ES-I3 (cell line): ENCODE measurements at regions not wholly inside any gene's neighbourhood (a gene's known extent, or its start where the extent isn't known, plus 50 kb on each side); places are given as distances from the start of the nearest gene placed in this dataset.
"Not testable (repeated sequence)": the region's sequence is repeated elsewhere in the genome, so short reads cannot be mapped to it uniquely, and the experiment has no call there.

ENCODE experiments used
- H3K36me3 ChIP-seq: 2 replicates; pipeline ENCODE4 v1.6.1; 2013; ENCODE audit warnings: mild to moderate bottlenecking, low read length, control low read depth, moderate library complexity; ENCODE audit not compliant: insufficient read depth
- H3K4me1 ChIP-seq: 2 replicates; pipeline ENCODE4 v1.6.1; 2013; ENCODE audit warnings: mild to moderate bottlenecking, control low read depth, low read length; ENCODE audit not compliant: insufficient read depth
- H3K9ac ChIP-seq: 2 replicates; pipeline ENCODE4 v1.6.1; 2013; ENCODE audit warnings: low read depth, mild to moderate bottlenecking, low read length, moderate library complexity
- H3K9me3 ChIP-seq: 2 replicates; pipeline ENCODE4 v1.6.1; 2013; ENCODE audit warnings: mild to moderate bottlenecking, low read length, moderate library complexity; ENCODE audit not compliant: control insufficient read depth, insufficient read depth

- no peak overlapping the region for H3K9ac ChIP-seq
- H3K9me3 ChIP-seq: no peaks in the 10 kb centered on the region
- H3K4me1 ChIP-seq: no peaks in the 10 kb centered on the region
Observed at GRCh38 chr4:118410138-118410537, 57.3 kb upstream of the PRSS12 start.

DNA sequence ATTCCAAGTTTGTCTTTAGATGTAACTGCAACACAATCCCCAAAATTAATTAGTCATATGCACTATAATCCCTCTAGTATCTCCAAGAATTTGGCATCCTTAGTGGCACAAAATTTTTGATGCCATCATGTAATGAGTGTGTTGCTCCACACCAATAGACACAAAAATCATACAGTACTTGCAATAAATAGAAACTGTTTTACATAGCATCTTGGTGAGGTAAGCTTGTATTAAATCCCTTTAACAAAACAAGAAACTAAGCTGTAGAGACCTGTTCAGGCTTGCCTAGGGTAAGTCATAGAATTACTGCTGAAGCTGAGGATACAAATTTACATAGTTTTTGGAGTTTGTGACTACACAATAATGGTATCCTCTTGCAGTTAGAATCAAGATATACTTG, 64.5 kb upstream of the PRSS12 start:
- H3K9ac ChIP-seq: no peak overlapping the region
- H3K9me3 ChIP-seq: no peaks in the 10 kb centered on the region
- H3K36me3 ChIP-seq: no peaks in the 10 kb centered on the region
- H3K4me1 ChIP-seq: no peaks in the 10 kb centered on the region

More at GRCh38 chr4:118410138-118410537, 57.3 kb upstream of the PRSS12 start:
- no peaks in the 10 kb centered on the region for H3K36me3 ChIP-seq

DNA sequence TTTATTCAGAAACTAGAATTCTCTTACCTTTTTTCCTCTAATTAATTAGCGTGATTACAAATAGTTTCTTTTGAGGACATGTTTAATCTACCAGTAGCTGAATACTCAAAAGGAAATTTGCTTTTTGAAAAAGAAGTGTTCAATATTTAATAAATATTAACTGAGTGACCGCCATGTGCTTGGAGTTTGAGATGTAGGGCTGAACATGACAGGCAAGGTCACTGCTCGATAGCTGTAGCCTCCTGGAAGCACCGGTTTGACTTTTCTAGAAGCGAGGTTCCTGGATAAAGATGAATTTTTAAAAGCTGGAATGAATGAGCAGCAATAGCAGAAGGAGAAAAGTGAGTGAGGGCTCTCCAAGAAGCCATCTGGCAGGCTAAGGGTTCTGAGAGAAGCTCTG, 65.0 kb upstream of the PRSS12 start:
- H3K9ac ChIP-seq, H3K9me3 ChIP-seq: not testable (repeated sequence)

GRCh38 chr4:118418396-118418795, 65.6 kb upstream of the PRSS12 start:
- H3K36me3 ChIP-seq, H3K9ac ChIP-seq, H3K4me1 ChIP-seq, H3K9me3 ChIP-seq: not testable (repeated sequence)

More for the DNA sequence above, 65.0 kb upstream of the PRSS12 start:
- not testable (repeated sequence) for H3K36me3 ChIP-seq, H3K4me1 ChIP-seq

- H3K9ac ChIP-seq, H3K4me1 ChIP-seq, H3K9me3 ChIP-seq, H3K36me3 ChIP-seq: not testable (repeated sequence)
Observed at GRCh38 chr4:118419626-118420025, 66.8 kb upstream of the PRSS12 start.

- H3K9ac ChIP-seq, H3K9me3 ChIP-seq: not testable (repeated sequence)
Observed at GRCh38 chr4:118424062-118424461, 71.3 kb upstream of the PRSS12 start.

DNA sequence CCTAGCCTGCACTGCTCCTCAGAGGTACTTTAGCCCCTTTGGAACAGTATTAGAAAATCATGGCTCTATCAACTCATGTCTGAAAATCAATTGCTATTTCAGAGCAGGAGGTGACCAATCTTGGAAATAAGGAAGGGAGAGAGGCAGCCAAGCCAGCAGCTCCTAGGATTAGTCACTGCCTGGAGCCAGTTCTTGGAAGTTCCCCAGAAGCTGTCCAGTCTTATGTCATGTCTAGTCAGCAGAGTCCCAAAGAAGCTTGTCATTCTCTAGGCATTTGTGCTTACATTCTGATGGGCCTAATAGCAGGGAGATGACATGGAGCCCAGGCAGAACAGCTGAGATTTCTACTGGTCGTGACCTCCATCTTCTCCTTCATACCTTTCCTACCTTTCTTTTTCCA, 76.1 kb upstream of the PRSS12 start:
- not testable (repeated sequence) for H3K9ac ChIP-seq, H3K36me3 ChIP-seq, H3K4me1 ChIP-seq, H3K9me3 ChIP-seq

More at GRCh38 chr4:118424062-118424461, 71.3 kb upstream of the PRSS12 start:
- H3K4me1 ChIP-seq, H3K36me3 ChIP-seq: not testable (repeated sequence)

DNA sequence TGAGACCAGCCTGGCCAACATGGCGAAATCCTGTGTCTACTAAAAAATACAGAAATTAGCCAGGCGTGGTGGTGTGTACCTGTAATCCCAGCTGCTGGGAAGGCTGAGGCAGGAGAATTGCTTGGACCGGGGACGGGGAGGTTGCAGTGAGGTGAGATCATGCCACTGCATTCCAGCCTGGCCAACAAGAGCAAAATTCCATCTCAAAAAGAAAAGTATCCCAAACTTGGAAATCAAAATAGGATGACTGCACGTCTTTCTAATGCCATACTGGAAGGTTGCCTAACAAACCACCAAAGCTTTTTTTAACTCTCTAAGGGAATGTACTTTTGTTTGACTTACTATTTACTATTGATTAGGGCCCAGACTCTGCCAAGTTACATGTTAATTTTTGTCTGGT, 79.6 kb upstream of the PRSS12 start:
- not testable (repeated sequence) for H3K9me3 ChIP-seq, H3K9ac ChIP-seq, H3K4me1 ChIP-seq, H3K36me3 ChIP-seq

- not testable (repeated sequence) for H3K36me3 ChIP-seq, H3K9ac ChIP-seq, H3K9me3 ChIP-seq, H3K4me1 ChIP-seq
Observed at GRCh38 chr4:118433612-118434375, 81.0 kb upstream of the PRSS12 start.

DNA sequence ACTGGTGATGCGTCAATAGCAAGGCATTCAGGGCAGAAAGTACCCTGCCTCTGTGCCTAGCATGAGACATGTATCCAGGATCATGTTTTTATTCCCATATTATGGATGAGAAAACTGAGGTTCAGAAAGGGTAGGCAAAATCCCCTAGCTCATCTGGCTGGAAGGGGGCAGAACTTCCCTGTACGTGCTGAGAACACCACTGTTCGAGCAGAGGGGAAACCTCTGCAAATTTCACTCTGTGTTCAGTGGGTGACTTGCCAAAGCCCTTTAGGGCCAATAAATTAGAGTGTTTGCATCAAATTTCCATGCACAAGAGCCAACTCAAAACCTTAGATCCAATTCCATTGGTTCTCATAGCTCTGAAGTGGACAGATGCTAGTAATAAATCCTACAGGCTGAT, 82.6 kb upstream of the PRSS12 start:
- not testable (repeated sequence) for H3K4me1 ChIP-seq, H3K9me3 ChIP-seq, H3K9ac ChIP-seq, H3K36me3 ChIP-seq

DNA sequence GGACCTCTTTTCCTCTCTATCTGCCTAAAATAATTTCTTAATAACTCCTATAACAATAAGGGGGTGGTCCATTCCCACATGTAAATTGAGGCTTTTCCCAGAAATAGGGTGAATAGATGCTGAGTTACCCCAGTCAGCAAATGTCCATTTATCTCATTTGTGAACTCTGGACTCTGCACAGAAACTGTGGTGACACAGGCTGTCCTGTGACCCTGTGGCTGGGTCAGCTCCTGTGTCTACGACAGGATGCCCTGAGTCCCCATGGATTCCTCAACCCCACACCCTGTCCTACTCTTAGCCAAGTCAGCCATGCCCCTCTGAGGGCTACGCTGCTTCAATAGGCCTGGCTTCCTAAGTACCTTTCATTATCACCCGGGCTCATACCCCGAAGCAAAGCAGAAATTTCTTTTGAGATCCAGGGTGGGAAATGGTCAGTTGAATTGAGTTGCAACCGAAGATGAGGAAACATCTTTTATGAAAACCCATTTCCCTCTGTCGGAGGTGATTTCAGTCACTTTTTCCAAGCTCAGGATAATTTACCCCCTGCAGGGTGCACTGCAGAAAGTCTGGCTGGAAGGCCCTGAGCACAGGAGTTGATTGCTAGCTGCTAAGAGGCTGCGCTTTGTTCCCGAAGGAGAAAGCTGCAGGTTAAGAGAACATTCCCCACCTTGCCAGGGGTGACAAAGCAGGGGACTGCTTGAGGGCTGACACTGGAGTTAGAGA, 89.5 kb upstream of the PRSS12 start:
- H3K4me1 ChIP-seq, H3K9me3 ChIP-seq, H3K9ac ChIP-seq: not testable (repeated sequence)

DNA sequence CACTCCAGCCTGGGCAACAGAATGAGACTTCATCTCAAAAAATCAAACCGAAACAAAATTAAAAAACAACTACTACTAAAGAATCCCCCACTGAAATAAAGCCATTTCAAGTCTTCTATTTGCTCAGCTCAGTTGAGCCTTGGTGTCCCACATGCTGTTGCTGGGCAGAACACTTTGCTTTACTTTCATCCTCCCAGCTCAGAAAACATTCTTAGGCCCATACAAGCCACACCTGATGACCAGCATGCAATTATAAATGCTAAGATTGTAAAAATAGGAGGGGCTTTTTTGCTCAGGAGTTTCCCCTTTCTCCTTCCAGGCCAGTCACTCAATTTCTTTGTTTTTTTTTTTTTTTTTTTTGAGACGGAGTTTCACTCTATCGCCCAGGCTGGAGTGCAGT, 94.6 kb upstream of the PRSS12 start:
- not testable (repeated sequence) for H3K9ac ChIP-seq, H3K36me3 ChIP-seq, H3K4me1 ChIP-seq, H3K9me3 ChIP-seq

More for the DNA sequence above, 89.5 kb upstream of the PRSS12 start:
- H3K36me3 ChIP-seq: not testable (repeated sequence)

DNA sequence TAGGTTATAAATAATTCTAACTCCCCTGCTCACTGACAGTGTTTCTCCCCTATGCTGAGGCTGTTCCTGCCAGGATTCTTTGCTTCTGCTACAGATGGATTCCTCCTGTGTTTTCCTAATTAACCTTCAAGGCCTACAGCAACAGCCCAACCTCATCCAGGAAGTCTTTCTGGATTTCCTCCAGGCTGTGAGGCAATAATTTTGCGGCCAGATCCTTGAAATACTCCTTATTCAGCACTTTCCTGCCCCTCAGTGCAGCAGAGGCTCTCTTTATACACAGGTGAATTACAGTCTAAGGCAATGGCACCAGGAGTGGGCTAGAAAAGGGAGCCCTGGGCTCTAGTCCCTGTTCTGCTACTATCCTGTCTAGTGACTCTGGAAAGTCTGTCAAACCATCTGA, 102.1 kb upstream of the PRSS12 start:
- not testable (repeated sequence) for H3K4me1 ChIP-seq, H3K36me3 ChIP-seq, H3K9me3 ChIP-seq, H3K9ac ChIP-seq

GRCh38 chr4:118461435-118461834, 108.6 kb upstream of the PRSS12 start:
- H3K9ac ChIP-seq, H3K36me3 ChIP-seq, H3K4me1 ChIP-seq, H3K9me3 ChIP-seq: not testable (repeated sequence)

- not testable (repeated sequence) for H3K9me3 ChIP-seq, H3K9ac ChIP-seq, H3K4me1 ChIP-seq, H3K36me3 ChIP-seq
Observed at GRCh38 chr4:118465831-118466230, 113.0 kb upstream of the PRSS12 start.
